ENCODE measurements at regions not wholly inside any gene's neighbourhood (a gene's known extent, or its start where the extent isn't known, plus 50 kb on each side); places are given as distances from the start of the nearest gene placed in this dataset.

GRCh38 chr9:70478963-70479641 lies 64.6 kb upstream of the KLF9 start:
- DNase-seq, result no peak
- intact Hi-C loops (cut with DNase I), result no loop called here

GRCh38 chr9:70477907-70478480 lies 63.5 kb upstream of the KLF9 start:
- intact Hi-C loops (cut with DNase I), result no loop called here
- ATAC-seq (ENCODE audit: poor library complexity), result no peak
- no peak for DNase-seq

More at GRCh38 chr9:70478963-70479641, 64.6 kb upstream of the KLF9 start:
- peak; percentile 1 for ATAC-seq (ENCODE audit: poor library complexity)

- intact Hi-C loops (cut with DNase I), result no loop called here
- no peak for ATAC-seq (ENCODE audit: poor library complexity)
Observed at GRCh38 chr9:70477146-70477745, 62.8 kb upstream of the KLF9 start.

GRCh38 chr9:70475211-70475610 lies 60.8 kb upstream of the KLF9 start:
- DNase-seq (no peak), ATAC-seq (ENCODE audit: poor library complexity) (peak; percentile 45)
- intact Hi-C loops (cut with DNase I), result no loop called here

More at GRCh38 chr9:70477146-70477745, 62.8 kb upstream of the KLF9 start:
- no peak for DNase-seq

GRCh38 chr9:70474413-70474812 lies 60.0 kb upstream of the KLF9 start:
- DNase-seq (no peak), ATAC-seq (ENCODE audit: poor library complexity) (no peak)
- intact Hi-C loops (cut with DNase I), result no loop called here

- intact Hi-C loops (cut with DNase I), result no loop called here
- DNase-seq (no peak), ATAC-seq (ENCODE audit: poor library complexity) (no peak)
Observed at GRCh38 chr9:70472268-70473249, 58.1 kb upstream of the KLF9 start.

- peak; percentile 89 for ATAC-seq (ENCODE audit: poor library complexity)
- peak; percentile 63 for DNase-seq
- intact Hi-C loops (cut with DNase I), result loop anchor here (2.0 kb wide), 1 partner anchor 50 kb away; no protein-coding TSS in a partner anchor
Observed at GRCh38 chr9:70470050-70471015, 55.9 kb upstream of the KLF9 start.

- ATAC-seq (ENCODE audit: poor library complexity), result peak; percentile 6
- intact Hi-C loops (cut with DNase I), result no loop called here
- DNase-seq, result no peak
Observed at GRCh38 chr9:70468291-70468690, 53.8 kb upstream of the KLF9 start.

- ATAC-seq (ENCODE audit: poor library complexity) (no peak), DNase-seq (no peak)
- intact Hi-C loops (cut with DNase I), result no loop called here
Observed at GRCh38 chr9:70466976-70467561, 52.6 kb upstream of the KLF9 start.

- intact Hi-C loops (cut with DNase I), result no loop called here
- ATAC-seq (ENCODE audit: poor library complexity), result no peak
Observed at GRCh38 chr9:70465904-70466303, 51.4 kb upstream of the KLF9 start.

GRCh38 chr9:70465398-70465797 lies 50.9 kb upstream of the KLF9 start:
- intact Hi-C loops (cut with DNase I), result no loop called here
- DNase-seq, result no peak
- no peak for ATAC-seq (ENCODE audit: poor library complexity)

More at GRCh38 chr9:70465904-70466303, 51.4 kb upstream of the KLF9 start:
- no peak for DNase-seq
